ENCODE measurements at regions not wholly inside any gene's neighbourhood (a gene's known extent, or its start where the extent isn't known, plus 50 kb on each side); places are given as distances from the start of the nearest gene placed in this dataset.

DNA sequence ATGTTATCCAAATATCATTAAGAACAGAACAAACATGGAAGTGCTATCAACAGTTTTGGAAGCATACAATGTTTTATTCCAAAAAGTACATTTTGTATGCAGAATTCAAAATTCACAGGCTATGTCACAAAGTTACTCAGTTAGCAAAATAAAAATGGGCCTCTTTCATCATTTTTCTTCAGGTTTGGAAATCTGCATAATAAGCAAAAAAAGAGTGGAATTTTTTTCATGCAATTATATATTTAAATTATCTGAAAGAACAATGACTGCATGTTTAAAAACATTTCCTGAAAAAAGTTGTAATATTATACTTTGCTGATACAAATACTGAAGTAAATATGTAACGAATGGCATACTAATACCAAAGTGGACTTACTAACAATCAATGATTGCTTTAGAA, 161.2 kb upstream of the MBL2 start:
- DNase-seq, result no peak

DNA sequence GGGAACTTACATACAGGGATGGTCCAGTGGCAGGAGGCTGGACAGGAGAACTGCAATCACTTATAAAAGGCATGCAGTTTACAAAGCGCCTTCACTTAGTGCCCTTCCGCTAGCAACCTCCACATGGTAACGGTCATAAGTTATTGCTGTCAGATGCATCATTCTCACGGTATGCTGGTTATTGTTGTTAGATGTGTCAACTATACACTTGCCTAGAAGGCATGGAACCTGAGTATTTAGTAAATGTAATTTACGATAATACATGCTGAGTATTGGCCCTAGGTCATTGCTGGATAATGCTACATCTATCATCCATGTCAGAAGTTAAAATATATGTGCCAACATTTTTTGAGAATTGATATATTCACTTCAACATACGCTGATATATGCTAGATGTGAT, 155.1 kb upstream of the MBL2 start:
- no peak for DNase-seq

DNA sequence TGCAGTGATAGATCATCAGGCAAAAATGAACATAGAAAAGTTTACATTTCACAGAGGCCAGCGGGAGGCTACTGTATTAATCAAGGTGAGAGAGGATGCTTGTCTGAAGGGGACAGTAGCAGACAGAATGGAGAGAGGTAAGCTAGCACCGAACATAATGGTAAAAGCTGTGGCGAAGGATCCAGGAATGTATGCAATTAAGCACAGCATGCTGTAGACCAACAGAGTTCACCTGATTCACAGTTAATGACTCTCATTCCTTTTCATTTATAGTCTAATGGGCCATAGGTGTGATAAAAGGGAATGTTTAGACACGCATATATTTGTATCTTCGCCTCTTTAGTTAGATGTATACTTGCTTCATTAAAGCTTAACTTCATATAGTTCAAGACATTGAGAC, 150.9 kb upstream of the MBL2 start:
- no peak for DNase-seq

DNA sequence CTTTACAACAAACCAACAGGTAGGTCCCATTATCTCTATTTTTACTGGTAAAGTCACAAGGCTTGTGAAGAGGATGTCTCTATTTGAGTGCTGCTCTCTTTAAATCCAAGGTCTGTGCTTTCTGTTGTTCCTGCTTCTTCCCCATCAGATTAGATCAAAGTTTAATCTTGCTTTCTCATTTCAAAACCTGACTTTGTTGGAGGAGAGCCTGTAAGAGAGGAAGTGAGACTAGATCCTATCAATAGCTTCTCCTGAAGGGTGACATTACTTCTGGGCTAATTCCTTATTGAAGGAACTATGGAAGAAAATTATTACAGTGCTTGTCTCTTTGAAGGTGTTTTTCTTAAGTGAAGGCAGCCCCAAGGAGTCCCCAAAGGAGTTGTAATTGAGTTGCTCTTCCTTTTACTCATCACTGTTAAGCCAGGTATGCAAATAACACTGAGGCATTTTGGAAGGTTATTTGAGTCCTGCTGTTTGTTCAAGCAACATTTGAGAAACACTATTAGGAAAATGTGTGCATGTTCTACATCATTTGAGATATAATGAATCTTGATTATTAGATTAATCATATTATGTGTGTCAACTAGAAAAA, 146.2 kb upstream of the MBL2 start:
- no peak for DNase-seq

DNA sequence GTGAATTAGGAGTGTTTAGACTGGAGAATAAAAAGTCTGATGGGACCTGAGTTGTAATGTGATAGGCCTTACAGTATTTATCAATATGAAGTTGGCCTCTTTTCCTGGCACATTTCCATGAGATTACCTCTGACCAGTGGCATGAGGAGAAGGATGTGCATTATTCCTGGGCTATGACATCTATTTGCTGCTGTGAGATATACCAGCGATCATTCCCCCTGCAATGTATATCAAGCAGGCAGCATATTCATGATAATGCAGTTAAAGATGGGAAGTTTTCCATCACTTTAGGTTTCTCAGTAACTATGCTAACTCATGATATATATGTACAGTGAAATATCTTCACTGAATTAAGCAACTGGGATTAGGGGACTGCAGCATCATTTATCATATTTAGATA, 142.8 kb upstream of the MBL2 start:
- DNase-seq, result no peak

DNA sequence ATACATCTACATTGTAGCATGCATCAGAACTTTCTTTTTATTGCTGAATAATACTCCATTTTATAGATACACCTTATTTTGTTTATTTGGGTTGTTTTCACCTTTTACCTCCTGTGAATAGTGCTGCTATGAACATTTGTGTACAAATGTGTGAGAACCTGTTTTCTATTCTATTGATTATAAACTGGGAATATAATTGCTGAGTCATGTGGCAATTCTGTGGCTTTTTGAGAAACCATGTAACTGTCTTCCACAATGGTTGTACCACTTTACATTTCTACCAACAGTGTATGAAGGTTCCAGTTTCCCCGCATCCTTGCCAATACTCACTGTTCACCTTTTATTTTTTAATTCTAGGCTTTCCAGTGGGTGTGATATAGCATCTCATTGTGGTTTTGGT, 138.6 kb upstream of the MBL2 start:
- DNase-seq, result no peak

DNA sequence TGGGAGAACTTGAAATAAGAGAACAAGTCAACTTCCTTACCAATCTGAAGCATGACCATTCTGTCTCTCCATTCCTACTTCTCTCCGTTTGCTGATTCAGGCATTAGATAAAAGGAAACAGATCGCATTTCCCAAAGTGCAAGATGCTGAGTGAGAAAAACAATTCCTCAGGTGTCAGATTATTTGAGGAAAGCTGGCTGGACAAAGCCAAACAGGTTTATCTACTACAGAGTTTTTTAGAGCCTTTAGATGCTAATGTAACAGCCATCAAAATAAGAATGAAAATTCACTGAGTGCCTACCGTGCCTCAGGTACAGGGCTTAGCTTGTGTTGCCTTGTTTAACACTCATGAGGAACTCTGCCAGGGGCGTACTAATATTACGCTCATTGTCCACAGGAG, 135.9 kb upstream of the MBL2 start:
- DNase-seq, result no peak

DNA sequence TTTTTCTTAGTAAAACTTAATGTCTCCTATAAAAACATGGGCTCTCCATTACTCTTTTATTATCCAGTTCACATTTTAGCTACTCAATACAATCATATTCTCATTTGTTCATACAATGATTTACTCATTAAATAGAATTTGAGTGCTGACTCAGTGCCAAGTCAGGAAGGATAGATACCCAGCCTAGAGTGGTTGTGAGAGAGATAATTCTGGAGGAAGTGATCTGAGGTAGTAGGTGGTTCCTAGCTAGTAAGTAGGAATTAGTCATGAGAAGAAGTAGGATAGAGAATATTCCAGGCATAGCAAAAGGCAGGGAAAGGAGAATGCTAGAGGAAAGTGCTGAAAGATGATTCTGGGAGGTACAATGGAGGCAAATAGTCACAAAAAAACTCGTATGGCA, 133.5 kb upstream of the MBL2 start:
- no peak for DNase-seq

DNA sequence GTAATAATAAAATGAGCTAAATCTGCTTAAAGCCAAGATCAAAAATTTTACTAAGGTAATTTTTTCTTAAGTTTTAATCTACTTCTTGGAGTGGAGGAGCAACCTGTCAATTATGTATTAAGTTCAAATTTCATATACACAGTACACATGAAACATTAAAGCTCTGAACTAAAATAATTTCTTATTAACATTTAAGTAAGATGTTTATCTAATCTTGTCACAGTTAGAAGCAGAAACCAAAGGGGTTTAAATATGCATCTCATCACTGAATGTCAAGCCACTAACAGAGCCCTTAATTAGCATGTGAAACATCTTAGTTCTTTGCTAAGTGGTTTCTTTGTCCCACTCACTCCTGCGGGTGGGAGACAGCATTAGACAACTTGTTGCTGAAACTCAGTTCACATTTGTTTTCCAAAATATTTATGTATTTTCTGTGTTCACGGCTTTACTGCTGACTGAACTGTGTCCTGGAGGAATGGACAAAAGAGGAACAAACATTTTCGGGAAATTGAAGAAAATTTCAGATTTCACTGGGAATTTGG, 130.9 kb upstream of the MBL2 start:
- no peak for DNase-seq

DNA sequence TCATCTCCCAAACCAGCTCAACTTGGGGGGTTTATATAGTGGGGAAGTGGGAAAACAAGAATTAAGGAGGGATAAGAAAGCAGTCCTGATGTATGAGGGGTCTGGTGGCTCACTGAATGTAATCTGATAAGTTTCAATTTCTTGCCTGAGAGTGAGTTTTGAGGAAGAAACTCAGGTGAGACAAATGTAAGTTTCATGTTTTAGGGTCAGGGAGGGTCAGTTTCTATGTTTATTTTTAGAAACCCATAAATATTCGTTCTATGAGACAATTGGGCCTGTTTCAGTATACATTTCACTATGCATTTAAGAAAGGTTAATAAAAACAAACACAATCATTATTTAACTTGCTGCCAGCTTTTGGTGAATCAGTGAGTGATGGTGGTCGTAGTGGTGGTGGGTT, 128.0 kb upstream of the MBL2 start:
- DNase-seq, result no peak

DNA sequence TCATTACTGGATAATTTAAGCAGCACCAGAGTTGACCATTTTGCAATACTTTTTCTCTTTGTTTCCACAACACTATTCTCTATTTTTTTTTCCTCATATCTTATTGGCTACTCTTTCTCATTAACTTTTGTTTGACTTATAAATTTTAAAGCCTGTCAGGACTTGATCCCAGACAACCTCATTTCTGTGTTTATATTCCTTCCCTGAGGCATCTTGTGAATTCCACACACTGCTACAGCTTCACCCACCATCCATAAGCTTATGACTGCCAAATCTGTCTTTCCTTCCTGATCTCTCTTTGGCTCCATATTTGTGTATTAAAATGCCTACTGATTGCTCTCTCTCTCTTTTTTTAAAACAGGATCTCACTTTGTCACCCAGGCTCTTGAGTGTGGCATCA, 124.6 kb upstream of the MBL2 start:
- no peak for DNase-seq

DNA sequence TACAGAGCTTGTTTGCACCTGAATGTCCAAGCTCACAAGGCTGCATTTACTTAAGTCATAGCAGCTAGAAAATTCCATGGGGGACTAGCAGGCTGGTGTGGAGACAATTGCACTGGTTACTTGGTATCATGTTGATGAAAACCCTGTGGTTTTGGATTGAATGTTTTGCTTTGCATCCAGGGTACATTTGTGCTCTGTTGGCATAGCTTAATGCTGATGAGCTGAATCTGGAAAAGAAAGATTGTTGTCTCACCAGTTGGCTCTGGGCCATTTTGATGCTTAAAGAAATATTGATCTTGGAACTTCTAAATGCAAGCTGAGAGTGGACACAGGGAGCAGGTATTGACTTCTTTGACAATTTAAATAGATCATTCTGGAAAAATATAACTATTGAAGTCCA, 122.5 kb upstream of the MBL2 start:
- peak; percentile 0 for DNase-seq

DNA sequence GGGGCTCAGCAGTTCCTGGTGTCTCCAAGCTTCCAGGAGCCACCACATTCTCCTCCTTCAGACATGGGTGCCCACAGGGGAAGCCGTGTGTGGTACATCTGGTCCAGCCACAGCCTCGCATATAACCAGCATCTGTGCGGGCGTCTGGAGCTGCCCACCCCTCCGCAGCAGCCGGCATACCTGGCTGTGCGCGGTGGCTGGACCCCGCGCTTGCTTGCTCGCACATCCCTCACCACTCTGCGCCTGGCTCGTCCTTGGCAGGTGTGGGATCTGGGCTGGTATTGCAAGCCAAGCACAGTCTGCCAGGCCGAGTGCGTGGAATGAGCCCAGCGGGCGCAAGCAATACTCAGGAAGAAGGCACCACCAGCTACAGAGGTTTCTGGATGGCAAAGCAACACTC, 117.7 kb upstream of the MBL2 start:
- no peak for DNase-seq

DNA sequence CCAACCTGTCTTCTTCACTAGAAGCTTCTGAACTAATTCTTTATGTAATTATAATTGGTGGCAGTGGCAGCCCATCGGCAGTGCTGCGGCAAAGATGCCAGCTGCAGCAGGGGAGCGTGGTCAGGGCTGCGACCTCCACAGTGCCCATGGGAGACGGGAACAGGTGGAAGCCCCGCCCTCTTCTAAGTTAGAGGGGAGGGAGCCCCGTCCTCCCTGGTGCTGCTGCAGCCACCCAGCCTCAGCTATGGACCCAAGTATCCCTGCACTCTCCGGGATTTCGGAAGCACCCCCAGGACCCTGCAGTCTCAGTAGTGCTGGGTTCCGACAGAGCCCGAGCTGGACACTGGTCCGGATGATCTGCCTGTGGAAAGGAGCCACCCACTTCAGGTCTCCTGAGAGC, 117.0 kb upstream of the MBL2 start:
- no peak for DNase-seq

DNA sequence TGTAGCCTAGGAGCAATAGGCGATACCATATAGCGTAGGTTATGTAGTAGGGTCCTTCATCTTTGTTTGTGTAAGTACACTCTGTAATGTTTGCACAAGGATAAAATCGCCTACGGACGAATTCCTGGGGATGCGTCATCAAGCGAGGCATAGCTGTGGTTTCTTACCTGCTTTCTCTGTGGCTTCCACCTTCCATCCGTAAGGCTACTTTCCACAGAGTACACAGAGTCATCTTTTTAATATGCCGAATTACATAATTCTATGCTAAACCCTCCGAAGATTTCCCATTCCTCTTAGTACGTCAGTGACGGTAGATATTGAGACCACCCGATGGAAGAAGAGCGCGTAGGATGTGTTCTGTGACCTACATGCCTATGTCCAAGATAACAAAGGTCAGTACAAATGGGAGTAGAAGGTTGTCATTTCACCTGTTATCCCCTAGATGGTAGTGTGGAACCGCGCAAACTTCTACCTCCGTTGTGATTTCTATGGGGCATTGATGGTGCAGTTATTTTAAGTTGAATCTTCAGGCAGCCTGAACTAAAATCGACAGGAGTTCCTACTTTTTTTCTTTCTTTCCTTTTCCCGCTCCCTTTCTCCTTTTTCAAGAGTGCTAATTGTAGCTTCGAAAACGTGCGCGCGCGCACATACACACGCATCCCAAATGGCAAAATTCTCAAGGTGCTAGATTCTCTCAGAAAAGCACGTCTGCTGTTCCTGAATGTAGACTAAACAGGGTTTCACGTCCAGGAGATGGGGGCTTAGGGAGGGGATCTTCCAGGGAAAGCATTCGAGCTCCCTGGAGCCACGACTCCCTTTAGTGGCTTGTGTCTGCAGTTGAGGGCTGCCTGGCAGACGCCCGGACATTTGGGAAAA, 111.7 kb upstream of the MBL2 start:
- peak; percentile 10 for DNase-seq

DNA sequence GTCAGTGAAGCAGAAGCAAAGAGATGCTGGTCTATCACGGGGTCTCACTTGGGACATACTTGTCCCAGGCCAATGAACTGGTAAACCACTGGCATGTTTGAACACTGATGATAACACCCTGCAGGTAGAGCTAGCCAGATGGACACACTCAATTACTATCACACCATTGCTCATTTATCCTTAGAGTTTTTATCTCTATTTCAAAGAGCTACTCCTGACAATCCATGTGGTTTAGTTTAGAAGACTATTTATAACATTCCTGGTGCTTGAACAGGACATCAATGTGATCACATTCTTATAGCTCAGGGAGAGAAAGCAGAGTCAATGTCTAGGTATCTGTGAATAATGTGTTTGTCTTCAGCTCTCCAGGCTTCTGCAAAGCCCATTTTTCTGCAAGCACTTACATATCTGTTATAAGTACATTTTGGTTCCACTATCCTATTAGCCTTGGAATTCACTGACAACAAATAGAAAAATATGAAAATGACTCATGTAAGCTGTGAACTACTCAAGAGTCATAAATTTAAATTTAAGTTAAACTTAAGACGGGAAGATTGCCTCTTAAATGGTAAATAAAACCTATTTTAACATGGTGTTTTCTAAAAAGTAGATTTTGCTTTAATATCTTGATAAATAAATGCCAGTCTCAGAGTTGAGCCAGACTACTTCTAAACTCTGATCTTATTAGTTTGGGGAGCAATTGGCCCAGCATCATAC, 106.7 kb upstream of the MBL2 start:
- no peak for DNase-seq

DNA sequence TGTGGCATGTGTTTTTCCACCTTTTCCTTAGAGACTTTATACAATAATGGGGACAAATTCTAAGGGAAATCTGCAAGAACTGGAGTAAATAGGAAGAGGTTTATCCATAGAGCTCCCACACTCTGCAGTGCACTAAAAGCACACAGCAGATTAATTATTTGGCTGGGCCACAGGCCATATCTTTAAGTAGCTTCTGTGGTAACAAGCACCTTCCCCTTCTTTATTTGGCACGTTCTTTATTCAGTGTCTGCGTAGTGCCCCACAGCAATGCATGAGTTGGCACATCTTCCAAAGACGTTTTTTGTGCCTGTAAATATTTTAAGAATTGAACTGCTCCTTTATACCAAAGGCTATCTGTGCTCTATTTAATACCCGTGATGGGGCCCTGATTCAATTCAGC, 104.9 kb upstream of the MBL2 start:
- DNase-seq, result no peak

DNA sequence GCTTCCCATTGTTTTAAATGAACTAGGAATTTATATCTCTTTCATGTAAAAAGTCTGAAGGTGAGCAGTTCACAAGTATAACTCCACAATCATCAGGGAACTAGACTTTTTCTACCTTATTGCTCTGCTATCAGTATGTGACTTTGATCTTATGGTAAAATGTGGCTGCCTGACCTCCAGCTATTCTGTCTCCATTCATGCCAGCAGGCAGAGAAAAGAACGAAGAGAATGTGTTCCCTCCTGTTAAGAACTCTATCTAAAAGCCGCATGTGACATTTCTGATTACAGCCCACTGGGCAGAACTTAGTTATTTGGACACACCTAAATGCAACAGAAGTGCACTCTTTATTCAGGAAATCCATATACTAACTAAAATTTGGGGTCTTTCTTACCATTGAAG, 102.8 kb upstream of the MBL2 start:
- DNase-seq, result no peak

DNA sequence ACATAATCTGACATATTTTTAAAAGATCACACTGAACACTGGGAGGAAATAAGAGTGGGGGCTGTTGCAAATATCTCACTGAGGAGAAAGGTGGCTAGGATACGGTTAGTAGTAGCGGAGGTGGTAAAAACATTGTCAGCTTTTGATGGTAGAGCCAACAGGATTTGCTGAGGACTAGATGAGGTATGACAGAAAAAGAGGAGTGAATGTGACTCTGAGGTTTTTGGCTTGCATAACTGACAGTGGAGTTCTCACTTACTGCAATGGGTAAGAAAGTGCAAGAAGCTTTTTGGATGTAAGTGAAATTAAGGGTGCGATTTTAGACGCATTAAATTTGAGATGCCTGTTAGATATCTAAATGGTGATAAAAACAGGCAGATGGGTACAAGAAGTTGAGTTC, 102.0 kb upstream of the MBL2 start:
- no peak for DNase-seq

DNA sequence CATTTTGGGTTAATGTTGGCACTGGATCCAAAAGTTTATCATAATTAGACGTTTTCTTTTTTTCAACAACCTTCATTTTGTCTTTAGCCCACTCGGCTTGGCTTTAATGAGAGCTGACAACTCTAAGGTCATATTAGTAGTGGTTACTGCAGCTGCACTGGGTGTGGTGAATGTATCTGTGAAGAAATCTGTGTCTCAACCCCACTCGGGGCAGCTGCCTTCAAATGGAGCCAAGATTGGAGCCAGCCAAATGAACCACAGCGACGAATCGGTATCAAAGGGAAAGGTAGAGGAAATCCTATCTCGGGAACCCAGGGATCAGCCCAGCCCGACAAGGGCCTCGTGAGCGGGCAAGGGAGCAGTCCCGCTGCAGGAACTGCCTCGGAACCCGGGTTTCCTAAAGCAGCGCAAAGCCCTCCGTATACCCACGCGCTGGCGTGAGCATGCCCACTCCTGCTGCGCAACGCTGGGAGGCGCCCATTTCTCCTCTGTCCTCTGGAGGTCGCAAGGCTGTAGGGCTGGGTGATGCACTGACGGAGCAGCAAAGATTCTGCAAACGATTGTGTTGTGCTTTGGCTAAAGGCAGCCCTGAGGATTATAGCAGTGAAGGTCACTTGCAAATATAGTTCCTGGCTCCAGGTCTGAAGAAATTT, 98.7 kb upstream of the MBL2 start:
- no peak for DNase-seq

DNA sequence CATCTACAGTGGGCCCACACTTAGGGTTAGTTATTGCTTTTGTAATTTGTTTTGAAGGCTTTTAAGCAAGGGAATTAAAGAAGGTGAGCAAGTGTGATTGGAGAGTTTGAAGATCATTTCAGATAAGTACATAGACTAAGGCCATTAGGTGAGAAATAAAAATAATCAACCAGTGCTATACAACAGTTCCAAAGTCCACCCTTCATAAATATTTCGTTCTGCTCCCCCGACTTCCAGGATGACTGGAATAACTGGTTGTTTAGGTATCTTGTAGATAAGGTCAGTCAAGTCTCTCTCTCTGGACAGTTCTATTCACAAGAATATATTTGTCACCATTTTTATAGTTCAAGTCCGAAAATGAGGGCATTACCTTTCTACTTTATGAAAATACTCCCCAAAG, 98.0 kb upstream of the MBL2 start:
- no peak for DNase-seq

DNA sequence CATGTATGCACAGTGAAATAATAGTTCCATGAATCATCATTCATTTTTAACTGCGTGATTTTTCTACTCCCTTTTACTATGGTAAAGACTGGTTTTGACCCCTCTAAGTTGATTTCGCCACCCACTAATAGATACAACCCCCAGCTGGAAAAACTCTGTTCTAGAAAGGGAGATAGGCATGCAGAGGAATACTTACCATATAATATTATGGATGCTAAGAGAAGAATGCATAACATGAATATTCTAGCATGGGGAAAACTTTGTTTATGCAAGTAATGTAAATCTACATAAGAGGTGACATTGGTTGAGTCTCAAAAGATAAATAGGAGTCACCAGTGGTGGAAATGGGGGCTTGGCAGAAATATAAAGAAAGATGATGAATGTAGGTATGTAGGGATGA, 97.3 kb upstream of the MBL2 start:
- DNase-seq, result no peak

DNA sequence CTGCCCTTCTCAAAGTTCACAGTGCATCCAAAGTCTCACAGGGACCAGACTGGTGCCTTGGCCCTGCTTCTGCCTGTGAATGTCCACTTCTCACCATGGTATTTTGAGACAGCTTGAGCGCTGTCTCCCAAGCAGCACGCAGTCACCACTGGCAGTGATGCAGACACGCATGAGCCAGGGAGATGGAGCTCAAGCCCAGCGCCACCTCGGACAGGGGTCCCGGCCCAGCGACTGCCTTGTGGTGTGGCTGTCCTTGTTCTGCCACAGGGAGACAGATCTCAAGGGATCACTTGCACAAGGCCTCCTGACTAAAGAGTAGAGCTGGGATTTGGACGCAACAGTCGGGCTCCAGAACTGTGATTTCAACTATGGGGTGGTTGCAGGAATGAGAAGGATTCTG, 92.6 kb upstream of the MBL2 start:
- no peak for DNase-seq

All from NCI-H1092 treated with DMSO at 0.1 percent for 48 hours (cell line).